ENCODE measurements at regions not wholly inside any gene's neighbourhood (a gene's known extent, or its start where the extent isn't known, plus 50 kb on each side); places are given as distances from the start of the nearest gene placed in this dataset.

DNA sequence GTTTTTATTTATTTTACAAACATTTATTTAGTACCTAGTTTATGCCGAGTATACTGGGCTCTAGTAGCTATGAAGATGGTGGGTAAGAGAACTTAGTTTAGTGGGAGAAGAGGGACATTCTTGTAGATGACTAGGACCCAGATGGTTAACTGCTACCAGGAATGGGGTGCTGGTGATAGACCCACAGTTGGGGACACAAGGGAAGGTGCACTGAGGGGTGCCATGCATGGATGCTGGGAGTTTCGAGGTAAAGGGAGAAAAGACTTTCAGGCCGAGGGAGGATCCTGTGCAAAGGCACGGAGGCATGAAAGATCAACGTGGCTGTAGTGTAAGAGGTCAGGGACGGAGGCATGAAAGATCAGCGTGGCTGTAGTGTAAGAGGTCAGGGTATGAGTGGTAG is 204.2 kb upstream of the HABP2 start:
- intact Hi-C loops (cut with DNase I) = no loop called here
- DNase-seq = no peak
- ATAC-seq = no peak

DNA sequence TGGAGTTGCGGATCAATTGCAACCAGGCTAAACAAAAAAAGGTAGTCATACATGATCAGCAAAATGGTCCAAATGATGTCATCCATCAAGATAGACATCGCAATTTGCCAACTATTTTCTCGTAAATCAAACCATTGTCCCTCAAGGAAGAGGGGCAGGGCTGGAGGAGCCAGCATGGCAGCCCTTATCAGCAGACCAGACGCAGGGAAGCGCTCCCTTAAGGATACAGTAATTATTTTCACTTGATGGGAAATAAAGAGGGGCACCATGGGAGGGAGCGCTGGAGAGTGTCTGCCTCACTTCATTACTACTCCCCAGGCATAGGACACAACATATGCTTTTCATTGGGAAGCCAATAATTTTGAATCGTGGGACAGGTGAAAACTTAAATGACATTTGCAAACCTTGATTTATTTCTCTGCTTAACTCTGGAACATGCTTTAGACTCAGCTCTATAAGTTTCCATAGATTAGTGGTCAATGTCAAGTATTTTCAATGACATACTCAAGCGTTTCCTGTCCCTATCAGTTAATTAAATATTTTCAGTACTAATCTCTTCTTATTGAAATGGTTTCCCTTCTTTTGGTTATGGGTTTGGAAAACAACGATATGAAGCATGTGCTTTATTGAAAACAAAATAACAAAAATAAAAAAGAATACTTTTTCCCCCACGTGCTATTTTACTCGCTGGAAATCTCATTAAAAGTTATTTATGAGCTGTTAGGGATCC is 202.4 kb upstream of the HABP2 start:
- DNase-seq (no peak), ATAC-seq (no peak)
- intact Hi-C loops (cut with DNase I) = no loop called here

DNA sequence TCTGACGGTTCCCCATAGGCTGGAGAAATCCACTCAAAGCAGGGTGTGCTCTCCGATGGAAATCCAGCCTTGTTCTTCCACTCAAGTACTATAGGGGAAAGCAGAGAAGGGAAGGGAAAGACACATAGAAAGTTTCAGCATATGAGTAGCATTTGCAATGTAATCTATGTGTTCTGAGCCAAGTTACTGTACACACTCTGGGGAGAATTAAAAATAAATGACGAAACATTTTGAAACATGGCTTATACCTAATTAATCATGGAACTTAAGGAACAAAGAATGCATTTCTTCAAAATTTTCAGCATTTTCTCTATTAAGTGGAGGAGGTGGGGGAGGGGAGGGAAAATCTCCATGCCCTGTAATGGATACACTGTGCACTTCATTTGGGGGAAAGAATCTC is 198.1 kb upstream of the HABP2 start:
- no peak for DNase-seq
- intact Hi-C loops (cut with DNase I) = no loop called here
- no peak for ATAC-seq

DNA sequence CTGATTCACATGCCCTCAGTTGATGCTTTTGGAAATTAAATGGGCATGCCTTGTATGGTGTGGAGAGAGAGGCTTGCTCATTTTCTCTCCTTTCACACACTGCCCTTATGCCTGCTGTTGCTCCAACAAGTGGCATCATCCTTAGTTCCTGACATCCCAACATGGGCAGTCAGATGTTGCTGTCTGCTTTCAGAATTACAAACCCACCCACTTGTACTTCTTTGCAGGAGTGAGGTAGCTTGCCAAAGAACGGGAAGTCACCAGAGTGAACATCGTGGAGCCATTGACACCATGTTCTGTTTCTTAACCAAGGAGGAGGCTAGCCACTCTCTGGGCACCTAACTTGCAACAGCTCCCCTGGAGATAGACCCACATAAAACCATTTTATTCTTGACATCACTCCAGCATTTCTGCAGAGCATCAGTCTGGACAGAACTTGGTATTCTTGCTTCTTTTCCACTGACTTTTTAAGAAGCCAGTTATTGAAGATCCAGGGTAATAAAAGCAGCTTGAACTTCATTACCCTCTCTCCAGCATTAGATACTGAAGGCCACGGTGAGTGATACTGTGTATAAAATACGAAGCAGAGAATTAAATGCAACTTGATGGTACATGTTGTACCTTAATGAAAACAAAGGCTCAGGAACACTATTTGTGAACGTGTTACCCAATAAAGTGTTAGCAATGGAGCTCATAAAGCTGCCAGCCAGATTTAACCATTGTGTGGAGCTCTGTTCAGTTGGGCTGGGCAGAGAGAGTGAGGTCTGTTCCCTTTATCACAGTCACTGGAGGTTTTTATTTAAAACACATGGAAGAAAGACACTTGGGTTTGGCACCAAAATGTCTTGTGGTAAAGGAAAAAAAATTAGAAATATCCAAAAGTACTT is 195.8 kb upstream of the HABP2 start:
- DNase-seq (no peak), ATAC-seq (no peak)
- intact Hi-C loops (cut with DNase I) = no loop called here

DNA sequence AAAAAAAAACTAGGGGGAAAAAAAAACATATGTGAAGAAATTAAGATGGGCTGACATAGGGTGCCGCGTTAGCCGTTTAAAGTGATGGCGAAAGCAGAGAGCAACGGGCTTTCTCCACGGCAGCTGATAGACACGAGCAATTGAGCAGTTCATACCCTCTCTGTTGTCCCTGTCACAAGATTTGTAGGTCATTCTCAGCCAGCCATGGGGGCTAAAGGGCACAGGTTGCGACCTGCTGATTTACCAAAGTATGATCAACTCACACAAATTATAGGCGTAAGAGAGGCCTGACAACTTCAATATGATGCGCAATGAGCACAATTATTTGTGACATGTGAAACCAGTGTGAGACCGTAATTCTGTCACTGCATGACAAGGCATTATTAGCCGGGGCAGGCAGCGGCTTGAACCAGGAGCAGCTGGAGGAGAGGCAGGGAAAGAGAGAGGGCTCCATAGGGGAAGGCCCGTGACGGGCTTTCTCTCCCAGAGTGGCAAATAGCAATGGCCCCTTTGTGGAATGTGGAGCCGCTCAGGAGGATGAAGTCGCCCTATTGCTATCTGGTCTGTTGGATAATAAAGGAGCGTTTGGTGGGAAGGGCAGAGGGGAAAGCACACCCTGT is 195.1 kb upstream of the HABP2 start:
- intact Hi-C loops (cut with DNase I) = no loop called here
- ATAC-seq (no peak), DNase-seq (no peak)

DNA sequence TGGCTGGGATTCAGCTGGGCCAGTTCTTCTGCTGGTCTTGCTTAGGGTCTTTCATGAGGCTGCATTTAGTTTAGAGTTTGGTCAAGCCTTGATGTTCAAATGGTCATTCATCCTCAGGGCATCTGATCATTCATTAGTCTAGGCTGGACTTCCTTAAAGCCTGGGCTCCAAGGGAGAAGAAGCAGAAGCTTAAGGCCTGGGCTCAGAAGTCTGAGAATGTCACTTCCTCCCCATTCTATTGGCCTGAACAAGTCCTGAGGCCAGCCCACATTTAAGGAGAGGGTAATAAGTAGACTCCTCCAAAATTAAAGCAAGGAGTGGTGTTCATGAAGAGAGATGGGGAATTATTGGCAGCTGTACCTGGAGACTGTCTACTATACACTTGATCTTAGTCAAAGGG is 193.2 kb upstream of the HABP2 start:
- intact Hi-C loops (cut with DNase I) = no loop called here

DNA sequence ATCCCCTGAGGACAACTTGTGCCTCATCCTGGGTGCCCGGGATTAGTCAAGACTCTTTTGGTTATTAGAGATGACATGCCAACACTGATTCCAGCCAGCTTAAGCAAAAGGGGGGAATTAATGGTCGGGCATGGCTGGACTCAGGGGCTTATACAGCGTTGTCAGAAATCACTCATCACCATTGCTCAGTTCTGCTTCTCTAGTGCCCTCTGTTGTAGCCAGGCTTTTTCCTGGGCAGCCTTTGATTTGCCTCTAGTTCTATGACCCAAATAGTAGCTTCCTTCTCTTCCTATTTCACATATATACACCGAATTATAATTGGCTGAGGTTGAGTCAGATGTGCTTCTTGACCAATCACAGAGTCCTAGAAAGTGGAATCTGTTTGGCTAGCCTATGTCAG is 192.0 kb upstream of the HABP2 start:
- ATAC-seq (no peak), DNase-seq (no peak)
- intact Hi-C loops (cut with DNase I) = no loop called here

More for the DNA sequence above, 193.2 kb upstream of the HABP2 start:
- DNase-seq = no peak
- no peak for ATAC-seq

DNA sequence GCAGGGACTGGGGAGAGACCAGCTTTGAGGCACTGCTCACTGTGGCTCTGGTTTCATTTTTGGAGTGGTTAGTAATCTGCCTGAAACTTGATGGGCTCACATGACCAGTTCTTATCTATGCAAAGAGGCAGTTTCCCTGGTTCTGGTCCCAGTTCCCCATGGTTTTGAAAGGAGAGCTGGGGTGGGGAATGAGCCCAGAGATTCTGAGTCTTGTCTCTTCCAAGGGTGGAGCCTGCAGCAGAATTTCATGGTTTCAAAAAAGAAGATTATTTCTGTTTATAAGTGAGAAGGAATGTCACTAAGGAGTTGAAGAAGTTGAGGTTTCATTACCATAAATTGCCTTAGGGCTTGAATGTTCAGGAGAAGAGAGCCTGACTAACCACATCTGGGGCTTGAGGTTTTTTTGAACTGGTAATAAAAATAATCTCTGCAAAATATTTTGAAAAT is 190.2 kb upstream of the HABP2 start:
- intact Hi-C loops (cut with DNase I) = no loop called here
- DNase-seq = peak; percentile 21
- peak; percentile 74 to 88 for ATAC-seq

DNA sequence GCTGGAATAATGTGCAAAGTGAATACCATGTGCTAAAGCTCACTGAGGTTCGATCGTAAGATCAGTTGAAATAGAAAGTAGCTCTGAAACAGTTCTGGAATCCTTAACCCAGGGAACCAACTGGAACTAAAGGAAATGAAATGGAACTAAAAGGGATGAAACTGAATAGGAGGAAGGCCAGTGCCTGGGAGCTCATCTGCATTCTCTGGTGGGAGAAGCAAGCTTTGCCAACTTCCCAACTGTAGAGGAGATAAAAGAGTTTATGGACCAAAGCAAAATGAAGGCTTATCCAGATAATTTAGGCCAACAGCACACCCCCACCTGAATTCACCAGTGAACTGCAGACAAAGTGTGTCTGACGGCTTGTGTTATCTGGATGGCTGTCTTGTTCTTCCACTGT is 188.6 kb upstream of the HABP2 start:
- no peak for DNase-seq
- ATAC-seq = no peak
- intact Hi-C loops (cut with DNase I) = no loop called here

DNA sequence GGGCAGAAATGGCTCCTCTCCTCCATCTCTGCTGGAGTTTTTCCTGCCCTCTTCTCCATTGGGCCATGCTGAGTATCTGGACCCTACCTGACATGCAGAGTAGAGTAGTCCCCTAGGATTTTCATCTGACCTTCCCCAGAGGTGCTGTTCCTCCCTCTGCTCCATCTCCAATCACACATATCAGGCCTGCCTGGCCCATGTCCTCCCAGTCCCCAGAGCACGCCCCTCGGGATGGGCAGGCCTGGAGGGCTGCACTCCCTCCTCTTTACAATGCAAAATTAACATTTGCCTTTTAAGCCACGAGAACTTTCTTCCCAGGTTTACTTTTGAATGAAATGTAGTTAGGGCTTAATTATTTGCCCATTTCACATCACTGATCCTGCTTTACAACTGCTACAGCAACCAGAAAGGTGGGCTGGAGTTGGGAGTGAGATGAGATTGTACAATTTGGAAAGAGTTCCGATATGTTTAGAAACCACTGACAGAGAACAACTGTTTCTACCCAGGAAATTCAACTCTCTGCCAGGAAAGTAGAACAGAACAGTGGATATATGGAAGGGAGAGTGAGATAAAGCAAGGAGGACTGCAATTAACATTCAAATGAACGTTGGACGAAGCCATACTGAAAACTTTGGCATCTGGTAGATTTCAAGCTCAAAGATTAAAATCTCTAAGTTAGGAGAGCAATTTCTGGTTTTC is 184.0 kb upstream of the HABP2 start:
- ATAC-seq = no peak
- intact Hi-C loops (cut with DNase I) = no loop called here
- no peak for DNase-seq

DNA sequence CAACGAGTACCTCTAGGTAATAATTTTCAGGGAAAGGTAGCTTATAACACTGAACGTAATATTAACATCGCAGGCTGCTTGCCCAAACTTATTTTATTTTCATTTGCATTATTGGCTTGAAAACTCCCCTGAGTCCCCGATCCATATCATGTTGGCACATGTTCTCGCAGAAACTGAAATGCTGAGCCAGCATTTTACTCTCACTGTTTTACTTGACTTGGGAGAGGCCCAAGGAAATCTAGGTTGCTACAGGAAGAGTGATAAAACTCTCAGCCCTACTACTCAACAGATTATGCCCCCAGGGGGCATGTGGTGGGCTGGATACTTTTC is 183.5 kb upstream of the HABP2 start:
- intact Hi-C loops (cut with DNase I) = no loop called here
- ATAC-seq = no peak

DNA sequence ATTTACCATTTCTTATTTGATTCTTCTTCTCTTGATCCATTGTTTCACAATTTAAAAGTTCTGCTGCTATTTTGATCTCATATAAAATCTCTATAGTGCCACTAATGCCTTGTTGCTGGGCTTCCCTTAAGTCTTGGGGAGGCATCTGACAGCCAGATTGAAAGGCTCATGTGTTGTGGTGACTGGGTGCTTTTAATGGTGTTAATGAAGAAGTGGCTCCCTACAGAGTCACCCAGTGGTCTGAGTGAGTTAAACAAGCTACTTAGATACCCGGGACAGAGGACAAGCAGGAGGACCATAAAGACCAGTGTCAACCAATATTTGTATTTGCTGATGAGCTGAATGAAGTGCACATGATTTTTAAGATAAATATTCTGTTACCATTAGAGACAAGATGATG is 176.4 kb upstream of the HABP2 start:
- ATAC-seq (no peak), DNase-seq (no peak)
- intact Hi-C loops (cut with DNase I) = no loop called here

More for the DNA sequence above, 183.5 kb upstream of the HABP2 start:
- DNase-seq = no peak

DNA sequence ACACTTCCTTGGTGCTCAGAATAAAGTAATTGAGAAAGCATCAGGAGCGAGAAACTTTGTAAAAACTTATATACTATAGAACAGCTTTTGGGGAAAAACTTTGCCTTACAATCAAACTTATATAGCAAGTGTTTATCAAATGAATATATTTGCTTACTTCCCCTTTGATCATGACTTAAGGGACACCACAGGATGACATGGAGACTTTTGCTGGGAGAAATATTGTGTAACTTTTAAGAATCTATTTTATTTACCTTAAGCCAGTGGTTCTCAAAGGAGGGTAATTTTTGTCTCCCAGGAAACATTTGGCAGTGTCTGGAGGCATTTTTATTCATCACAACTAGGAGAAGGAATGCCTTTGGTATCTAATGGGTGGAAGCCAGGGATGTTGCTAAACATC is 173.8 kb upstream of the HABP2 start:
- ATAC-seq = no peak
- no peak for DNase-seq
- intact Hi-C loops (cut with DNase I) = no loop called here

DNA sequence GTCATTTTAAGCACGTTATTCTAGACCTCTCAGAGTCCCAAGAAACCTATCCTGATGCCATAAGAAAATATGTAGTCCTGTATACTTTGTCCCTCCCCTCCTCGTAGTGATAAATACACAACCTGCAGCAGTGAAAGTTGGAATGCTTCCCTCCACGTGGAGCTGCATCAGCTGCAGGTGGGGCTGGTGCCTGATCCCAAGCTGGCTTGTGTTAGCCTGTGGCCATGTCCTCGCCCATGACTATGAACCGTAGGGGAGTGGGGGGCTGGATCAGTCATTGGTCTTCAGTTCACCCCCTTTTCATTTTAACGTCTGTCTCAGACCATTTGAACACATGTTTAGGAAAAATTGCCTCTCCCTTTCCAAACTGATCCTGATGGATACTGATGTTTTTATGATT is 171.4 kb upstream of the HABP2 start:
- DNase-seq (no peak), ATAC-seq (no peak)
- intact Hi-C loops (cut with DNase I) = loop anchor here (10.0 kb wide), 3 partner anchors 247 to 817 kb away; no protein-coding TSS in a partner anchor

DNA sequence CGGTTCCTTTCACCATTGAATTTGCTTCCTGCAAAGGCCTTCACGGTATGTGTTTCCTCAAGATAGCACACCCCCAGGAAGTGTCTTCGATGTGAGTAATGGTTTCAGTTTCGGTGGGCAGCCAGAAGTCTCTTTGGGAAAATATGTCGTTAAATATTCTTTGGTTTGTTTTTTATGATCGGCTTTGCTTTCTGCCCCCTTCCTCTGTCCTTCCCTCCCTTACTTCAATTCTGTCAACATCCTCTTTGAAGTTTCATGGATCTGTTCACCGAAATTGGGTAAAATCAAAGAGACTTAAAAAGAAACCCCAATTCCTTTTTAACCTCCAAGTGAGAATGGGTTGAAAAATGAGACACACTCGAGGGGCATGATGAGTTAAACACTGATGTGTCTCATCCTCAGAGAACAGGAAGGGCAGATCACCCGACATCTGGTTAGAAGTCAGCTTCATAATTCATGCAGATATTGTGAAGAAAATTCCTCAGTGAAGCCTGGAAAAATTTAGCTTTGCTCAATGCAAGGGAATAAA is 170.8 kb upstream of the HABP2 start:
- intact Hi-C loops (cut with DNase I) = loop anchor here (10.0 kb wide), 3 partner anchors 247 to 817 kb away; no protein-coding TSS in a partner anchor
- DNase-seq (no peak), ATAC-seq (peak in 1 of 2 donors; percentile 28)

DNA sequence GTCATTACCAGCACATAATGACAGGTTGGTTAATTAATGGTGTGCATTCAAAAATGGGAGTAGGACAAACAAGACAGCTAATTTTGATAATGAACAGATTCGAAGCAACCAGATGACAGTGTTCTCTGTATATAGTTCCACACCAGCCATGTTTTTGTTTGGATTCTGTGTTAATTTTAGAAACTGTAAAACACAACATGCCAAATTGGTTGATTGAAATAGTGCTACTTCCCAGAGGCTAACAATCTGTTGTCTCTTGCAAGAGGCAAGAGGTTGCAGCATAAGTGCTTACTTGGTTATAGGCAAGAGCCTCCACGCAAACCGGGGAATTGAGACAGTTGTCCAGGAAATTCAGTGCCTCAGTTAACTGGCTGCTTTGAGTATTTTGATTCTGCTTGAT is 170.2 kb upstream of the HABP2 start:
- intact Hi-C loops (cut with DNase I) = loop anchor here (10.0 kb wide), 3 partner anchors 248 to 818 kb away; no protein-coding TSS in a partner anchor
- ATAC-seq = no peak
- DNase-seq = no peak

DNA sequence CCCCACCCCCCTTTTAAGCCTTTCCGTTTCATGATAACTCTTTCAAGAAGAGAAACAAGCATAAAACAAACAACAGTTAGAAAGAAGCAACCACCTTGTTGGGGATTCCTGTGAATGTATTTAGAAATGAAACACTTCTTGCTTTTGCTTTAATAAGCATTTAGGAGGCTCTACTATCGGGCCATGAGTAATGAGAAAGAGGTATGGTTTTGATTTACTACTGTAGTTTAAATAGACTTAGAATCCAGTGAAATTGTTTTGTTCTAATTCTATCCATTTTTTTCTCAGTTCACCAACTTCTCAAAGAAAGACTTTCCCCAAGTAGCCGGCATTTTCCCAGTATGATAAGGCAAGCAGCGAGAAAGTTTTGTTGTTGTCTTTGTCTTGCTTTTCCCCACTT is 168.7 kb upstream of the HABP2 start:
- intact Hi-C loops (cut with DNase I) = loop anchor here (10.0 kb wide), 3 partner anchors 249 to 819 kb away; no protein-coding TSS in a partner anchor
- DNase-seq (no peak), ATAC-seq (no peak)

DNA sequence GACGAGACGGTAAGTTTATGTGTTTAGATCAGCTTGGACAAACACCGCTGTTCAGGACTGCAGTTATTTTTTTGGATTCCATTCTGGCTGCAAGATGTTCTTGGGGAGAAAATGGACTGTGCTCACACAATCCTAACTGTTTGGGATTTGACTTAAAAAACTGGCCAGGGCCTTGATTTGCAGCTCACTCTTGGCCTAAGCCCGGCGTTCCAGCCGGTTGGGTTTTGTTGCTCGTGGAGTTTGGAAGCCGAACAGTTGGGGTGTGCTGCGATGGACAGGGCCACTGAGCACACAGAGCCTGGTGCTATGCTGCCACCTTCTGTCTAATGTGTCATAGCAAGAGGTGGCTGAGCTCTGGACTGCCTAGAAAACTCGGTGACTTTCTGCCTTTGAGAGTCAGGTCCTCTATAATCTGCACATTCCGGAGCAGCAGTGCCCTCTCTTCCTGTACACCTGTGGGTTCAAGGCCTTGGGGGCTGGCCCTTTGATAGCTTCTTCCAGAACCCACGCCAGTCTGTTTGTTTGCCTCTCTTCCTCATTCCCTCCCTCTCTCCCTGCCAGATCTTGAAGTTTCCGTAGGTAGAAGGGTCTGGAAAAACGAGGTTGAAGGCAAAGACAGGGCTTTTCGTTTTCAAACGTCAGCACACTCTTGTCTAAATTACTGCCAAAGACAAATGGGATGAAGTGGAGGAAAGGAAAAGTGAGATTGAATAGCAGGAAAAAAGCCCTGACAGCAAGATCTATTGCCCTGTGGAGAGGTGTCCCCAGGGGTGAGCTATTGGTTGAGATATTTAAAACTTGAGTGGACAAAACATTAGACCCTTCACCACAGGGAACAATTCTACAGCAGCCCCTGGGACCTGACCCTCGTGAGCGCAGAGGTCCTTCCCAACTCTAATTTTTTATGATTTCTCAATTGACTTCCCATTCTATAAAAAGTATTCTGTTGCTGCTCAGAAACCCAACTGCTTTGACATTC is 167.5 kb upstream of the HABP2 start:
- intact Hi-C loops (cut with DNase I) = loop anchor here (5.0 to 10.0 kb wide), 4 partner anchors 251 to 913 kb away; no protein-coding TSS in a partner anchor
- DNase-seq = peak; percentile 85
- ATAC-seq = peak; percentile 98 to 99
